ENCODE measurements at regions not wholly inside any gene's neighbourhood (a gene's known extent, or its start where the extent isn't known, plus 50 kb on each side); places are given as distances from the start of the nearest gene placed in this dataset.

DNA sequence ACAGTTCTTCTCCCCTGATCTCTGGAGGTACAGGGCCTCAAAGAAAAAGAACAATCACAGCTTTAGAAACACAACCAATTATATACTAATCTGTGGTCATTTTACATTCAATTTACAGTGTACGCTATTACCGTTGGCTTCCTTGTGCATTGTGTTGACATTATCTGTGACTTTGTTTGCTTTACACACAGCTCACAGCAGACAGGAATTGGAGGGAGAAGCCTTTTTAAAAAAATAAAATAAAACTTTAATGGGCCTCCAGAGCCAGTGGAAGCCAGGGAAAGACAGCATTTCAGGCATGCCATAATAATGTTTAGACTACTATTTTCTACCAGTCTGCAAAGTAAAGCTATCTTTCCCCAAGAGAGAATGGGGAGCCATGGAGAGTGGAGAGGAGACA lies 179.0 kb upstream of the ADO start:
- Histone ChIP-seq H3K27me3 (ENCODE audit: insufficient read depth, low read length) (no peaks in the 10 kb centered on the region), H2AFZ (ENCODE audit: low read length, unreplicated experiment) (no peak overlapping the region), H3K4me3 (ENCODE audit: low read depth, low read length) (no peak overlapping the region), H3K4me1 (ENCODE audit: control insufficient read depth, insufficient read depth, low read length, unreplicated experiment) (peaks cover 16% of the 10 kb centered on the region), H3K27ac (ENCODE audit: low read depth, low read length) (no peak overlapping the region), H3K79me2 (ENCODE audit: control insufficient read depth, insufficient read depth, low read length, unreplicated experiment) (no peaks in the 10 kb centered on the region), H3K36me3 (ENCODE audit: insufficient read depth, low read length) (no peaks in the 10 kb centered on the region)

DNA sequence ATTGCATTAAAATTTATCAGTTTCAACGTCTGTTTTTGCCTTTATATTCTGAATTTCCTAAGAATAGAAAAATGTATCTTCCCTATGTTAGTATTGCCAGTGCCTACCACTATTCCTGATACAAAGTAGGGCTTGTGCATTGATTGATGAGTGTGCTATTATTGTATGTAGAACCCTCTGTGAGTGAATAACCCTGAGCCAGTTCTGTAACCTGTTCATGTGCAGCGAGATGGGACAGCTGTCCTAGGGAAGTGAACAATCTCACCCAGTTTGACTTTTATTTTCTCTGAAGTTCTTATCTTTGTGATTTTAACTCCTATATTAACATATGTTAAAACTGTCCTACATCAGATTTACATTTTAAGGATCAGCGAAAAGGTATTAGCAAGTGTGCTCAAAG lies 178.4 kb upstream of the ADO start:
- Histone ChIP-seq H3K36me3 (ENCODE audit: insufficient read depth, low read length) (no peaks in the 10 kb centered on the region), H3K27me3 (ENCODE audit: insufficient read depth, low read length) (no peaks in the 10 kb centered on the region), H3K79me2 (ENCODE audit: control insufficient read depth, insufficient read depth, low read length, unreplicated experiment) (no peaks in the 10 kb centered on the region), H2AFZ (ENCODE audit: low read length, unreplicated experiment) (no peak overlapping the region), H3K27ac (ENCODE audit: low read depth, low read length) (no peak overlapping the region), H3K4me1 (ENCODE audit: control insufficient read depth, insufficient read depth, low read length, unreplicated experiment) (peaks cover 16% of the 10 kb centered on the region), H3K4me3 (ENCODE audit: low read depth, low read length) (no peak overlapping the region)

- no peaks in the 10 kb centered on the region for H3K27me3 ChIP-seq (ENCODE audit: insufficient read depth, low read length)
- peaks cover 16% of the 10 kb centered on the region for H3K4me1 ChIP-seq (ENCODE audit: control insufficient read depth, insufficient read depth, low read length, unreplicated experiment)
- H3K79me2 ChIP-seq (ENCODE audit: control insufficient read depth, insufficient read depth, low read length, unreplicated experiment): no peaks in the 10 kb centered on the region
- no peak overlapping the region for H2AFZ ChIP-seq (ENCODE audit: low read length, unreplicated experiment)
- H3K27ac ChIP-seq (ENCODE audit: low read depth, low read length): no peak overlapping the region
- H3K36me3 ChIP-seq (ENCODE audit: insufficient read depth, low read length): no peaks in the 10 kb centered on the region
- H3K4me3 ChIP-seq (ENCODE audit: low read depth, low read length): no peak overlapping the region
These were observed 177.7 kb upstream of the ADO start for GRCh38 chr10:62626817-62627216.

DNA sequence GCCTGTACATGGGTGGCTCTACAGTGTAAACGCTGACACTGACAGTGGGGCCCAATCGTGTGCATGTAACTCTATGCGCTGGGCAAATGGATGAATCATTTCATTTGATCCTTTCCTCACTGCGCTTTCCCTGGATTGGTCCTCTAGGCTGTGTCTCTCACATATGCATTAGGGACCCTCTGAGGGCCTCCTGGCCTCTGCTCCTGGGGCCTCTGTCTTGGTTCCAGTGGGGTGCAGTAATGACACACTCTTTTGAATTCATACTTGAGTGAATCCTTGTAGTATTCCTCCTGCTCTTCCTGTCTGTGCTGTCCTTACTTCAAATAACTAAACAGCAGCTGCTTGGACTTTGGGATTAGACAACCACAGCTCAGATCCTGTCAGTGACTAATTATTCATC lies 176.5 kb upstream of the ADO start:
- no peaks in the 10 kb centered on the region for H3K36me3 ChIP-seq (ENCODE audit: insufficient read depth, low read length)
- no peaks in the 10 kb centered on the region for H3K79me2 ChIP-seq (ENCODE audit: control insufficient read depth, insufficient read depth, low read length, unreplicated experiment)
- peaks cover 16% of the 10 kb centered on the region for H3K4me1 ChIP-seq (ENCODE audit: control insufficient read depth, insufficient read depth, low read length, unreplicated experiment)
- H3K27me3 ChIP-seq (ENCODE audit: insufficient read depth, low read length): no peaks in the 10 kb centered on the region
- H3K4me3 ChIP-seq (ENCODE audit: low read depth, low read length): no peak overlapping the region
- no peak overlapping the region for H3K27ac ChIP-seq (ENCODE audit: low read depth, low read length)
- H2AFZ ChIP-seq (ENCODE audit: low read length, unreplicated experiment): no peak overlapping the region

- Histone ChIP-seq H3K27ac (ENCODE audit: low read depth, low read length) (no peak overlapping the region), H3K27me3 (ENCODE audit: insufficient read depth, low read length) (no peaks in the 10 kb centered on the region), H3K79me2 (ENCODE audit: control insufficient read depth, insufficient read depth, low read length, unreplicated experiment) (no peaks in the 10 kb centered on the region), H3K4me1 (ENCODE audit: control insufficient read depth, insufficient read depth, low read length, unreplicated experiment) (peaks cover 11% of the 10 kb centered on the region), H3K4me3 (ENCODE audit: low read depth, low read length) (no peak overlapping the region), H2AFZ (ENCODE audit: low read length, unreplicated experiment) (no peak overlapping the region), H3K36me3 (ENCODE audit: insufficient read depth, low read length) (no peaks in the 10 kb centered on the region)
These were observed 173.3 kb upstream of the ADO start for GRCh38 chr10:62631241-62631640.

DNA sequence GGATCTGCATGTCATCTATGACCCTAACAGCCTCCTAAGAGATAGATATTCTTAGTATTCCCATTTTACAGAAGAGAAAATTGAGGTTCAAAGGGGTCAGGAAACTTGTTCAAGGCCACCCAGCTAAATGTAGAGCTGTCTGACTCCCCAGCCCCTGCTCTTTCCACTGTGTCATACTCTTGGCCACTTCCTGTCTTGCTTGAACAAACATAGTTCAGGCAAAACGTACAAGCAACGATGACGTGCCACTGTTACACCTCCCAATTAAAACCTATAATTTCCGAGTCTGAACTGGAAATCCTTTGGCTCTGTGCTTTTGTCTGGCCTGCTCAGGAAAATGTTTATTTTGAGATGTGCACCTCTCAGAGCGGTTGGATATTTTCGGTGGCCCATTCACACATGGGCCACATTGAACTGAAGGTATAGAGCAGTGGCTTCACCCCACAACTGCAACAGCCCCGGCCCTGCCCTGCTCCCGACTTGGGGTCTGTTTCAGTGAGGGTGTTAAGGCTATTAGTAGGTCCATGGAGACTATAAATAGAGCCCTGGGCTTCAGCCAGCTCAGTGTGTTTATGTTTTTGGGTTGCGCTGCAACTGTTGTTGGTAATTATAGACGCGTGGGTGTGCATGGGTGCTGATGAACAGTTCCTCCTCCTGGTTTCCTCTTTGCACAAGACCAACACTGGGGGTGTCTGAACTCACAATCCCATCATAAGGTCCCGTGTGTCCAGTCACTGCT lies 172.3 kb upstream of the ADO start:
- H3K4me1 ChIP-seq (ENCODE audit: control insufficient read depth, insufficient read depth, low read length, unreplicated experiment): peaks cover 8% of the 10 kb centered on the region
- H3K36me3 ChIP-seq (ENCODE audit: insufficient read depth, low read length): no peaks in the 10 kb centered on the region
- H3K27ac ChIP-seq (ENCODE audit: low read depth, low read length): no peak overlapping the region
- no peaks in the 10 kb centered on the region for H3K27me3 ChIP-seq (ENCODE audit: insufficient read depth, low read length)
- no peak overlapping the region for H3K4me3 ChIP-seq (ENCODE audit: low read depth, low read length)
- no peaks in the 10 kb centered on the region for H3K79me2 ChIP-seq (ENCODE audit: control insufficient read depth, insufficient read depth, low read length, unreplicated experiment)
- no peak overlapping the region for H2AFZ ChIP-seq (ENCODE audit: low read length, unreplicated experiment)

- Histone ChIP-seq H2AFZ (ENCODE audit: low read length, unreplicated experiment) (no peak overlapping the region), H3K27ac (ENCODE audit: low read depth, low read length) (no peak overlapping the region), H3K4me3 (ENCODE audit: low read depth, low read length) (no peak overlapping the region), H3K79me2 (ENCODE audit: control insufficient read depth, insufficient read depth, low read length, unreplicated experiment) (no peaks in the 10 kb centered on the region), H3K4me1 (ENCODE audit: control insufficient read depth, insufficient read depth, low read length, unreplicated experiment) (peaks cover 15% of the 10 kb centered on the region), H3K27me3 (ENCODE audit: insufficient read depth, low read length) (no peaks in the 10 kb centered on the region), H3K36me3 (ENCODE audit: insufficient read depth, low read length) (no peaks in the 10 kb centered on the region)
These were observed 170.5 kb upstream of the ADO start for GRCh38 chr10:62633976-62634375.

DNA sequence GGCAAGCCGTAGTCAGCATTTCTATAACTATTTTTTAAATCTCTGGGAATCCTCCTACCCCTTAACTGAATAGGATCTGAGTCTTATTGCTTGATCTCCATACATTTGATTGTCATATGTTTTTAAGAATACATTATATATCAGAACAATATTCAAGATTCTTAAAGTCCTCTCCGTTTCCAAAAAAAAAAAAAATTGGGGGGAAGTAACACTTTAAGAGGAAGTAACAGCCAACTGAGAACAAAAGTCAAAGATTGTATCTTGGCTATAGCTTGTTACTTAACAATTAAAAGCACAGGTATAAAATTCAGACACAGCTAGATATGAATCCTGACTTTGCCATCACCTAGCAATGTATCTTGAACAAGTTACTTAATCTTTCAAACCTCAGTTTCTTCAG lies 169.9 kb upstream of the ADO start:
- H3K4me3 ChIP-seq (ENCODE audit: low read depth, low read length): no peak overlapping the region
- H3K27ac ChIP-seq (ENCODE audit: low read depth, low read length): no peak overlapping the region
- no peak overlapping the region for H2AFZ ChIP-seq (ENCODE audit: low read length, unreplicated experiment)
- H3K36me3 ChIP-seq (ENCODE audit: insufficient read depth, low read length): no peaks in the 10 kb centered on the region
- H3K4me1 ChIP-seq (ENCODE audit: control insufficient read depth, insufficient read depth, low read length, unreplicated experiment): peaks cover 15% of the 10 kb centered on the region
- no peaks in the 10 kb centered on the region for H3K27me3 ChIP-seq (ENCODE audit: insufficient read depth, low read length)
- no peaks in the 10 kb centered on the region for H3K79me2 ChIP-seq (ENCODE audit: control insufficient read depth, insufficient read depth, low read length, unreplicated experiment)

DNA sequence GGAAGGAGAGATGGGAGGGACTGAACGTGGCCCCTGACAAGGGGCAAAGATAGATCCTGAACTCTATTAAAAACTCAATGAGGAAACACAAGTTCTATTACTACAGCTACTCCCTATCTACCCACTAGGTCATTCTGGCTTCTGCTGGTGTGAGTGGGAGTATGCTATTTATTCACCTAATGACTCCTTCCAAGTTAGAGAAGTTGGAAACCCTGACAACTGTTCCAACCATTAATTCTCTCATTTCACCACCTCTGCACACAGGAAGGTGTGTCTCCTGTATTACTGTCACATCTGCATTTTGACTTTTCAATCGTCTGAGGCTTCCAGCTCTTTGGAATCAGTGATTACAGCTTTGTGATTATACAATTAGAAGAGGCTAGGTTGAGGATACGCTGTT lies 169.4 kb upstream of the ADO start:
- no peaks in the 10 kb centered on the region for H3K79me2 ChIP-seq (ENCODE audit: control insufficient read depth, insufficient read depth, low read length, unreplicated experiment)
- H2AFZ ChIP-seq (ENCODE audit: low read length, unreplicated experiment): no peak overlapping the region
- H3K27me3 ChIP-seq (ENCODE audit: insufficient read depth, low read length): no peaks in the 10 kb centered on the region
- no peak overlapping the region for H3K27ac ChIP-seq (ENCODE audit: low read depth, low read length)
- no peak overlapping the region for H3K4me3 ChIP-seq (ENCODE audit: low read depth, low read length)
- no peaks in the 10 kb centered on the region for H3K36me3 ChIP-seq (ENCODE audit: insufficient read depth, low read length)
- H3K4me1 ChIP-seq (ENCODE audit: control insufficient read depth, insufficient read depth, low read length, unreplicated experiment): peaks cover 15% of the 10 kb centered on the region

- peaks cover 15% of the 10 kb centered on the region for H3K4me1 ChIP-seq (ENCODE audit: control insufficient read depth, insufficient read depth, low read length, unreplicated experiment)
- no peaks in the 10 kb centered on the region for H3K27me3 ChIP-seq (ENCODE audit: insufficient read depth, low read length)
- peak overlapping the region; percentile 65 for H3K4me3 ChIP-seq (ENCODE audit: low read depth, low read length)
- H3K79me2 ChIP-seq (ENCODE audit: control insufficient read depth, insufficient read depth, low read length, unreplicated experiment): no peaks in the 10 kb centered on the region
- H3K36me3 ChIP-seq (ENCODE audit: insufficient read depth, low read length): no peaks in the 10 kb centered on the region
- H2AFZ ChIP-seq (ENCODE audit: low read length, unreplicated experiment): peak overlapping the region; percentile 60
- H3K27ac ChIP-seq (ENCODE audit: low read depth, low read length): peak overlapping the region; percentile 76
These were observed 167.7 kb upstream of the ADO start for GRCh38 chr10:62636825-62637248.

DNA sequence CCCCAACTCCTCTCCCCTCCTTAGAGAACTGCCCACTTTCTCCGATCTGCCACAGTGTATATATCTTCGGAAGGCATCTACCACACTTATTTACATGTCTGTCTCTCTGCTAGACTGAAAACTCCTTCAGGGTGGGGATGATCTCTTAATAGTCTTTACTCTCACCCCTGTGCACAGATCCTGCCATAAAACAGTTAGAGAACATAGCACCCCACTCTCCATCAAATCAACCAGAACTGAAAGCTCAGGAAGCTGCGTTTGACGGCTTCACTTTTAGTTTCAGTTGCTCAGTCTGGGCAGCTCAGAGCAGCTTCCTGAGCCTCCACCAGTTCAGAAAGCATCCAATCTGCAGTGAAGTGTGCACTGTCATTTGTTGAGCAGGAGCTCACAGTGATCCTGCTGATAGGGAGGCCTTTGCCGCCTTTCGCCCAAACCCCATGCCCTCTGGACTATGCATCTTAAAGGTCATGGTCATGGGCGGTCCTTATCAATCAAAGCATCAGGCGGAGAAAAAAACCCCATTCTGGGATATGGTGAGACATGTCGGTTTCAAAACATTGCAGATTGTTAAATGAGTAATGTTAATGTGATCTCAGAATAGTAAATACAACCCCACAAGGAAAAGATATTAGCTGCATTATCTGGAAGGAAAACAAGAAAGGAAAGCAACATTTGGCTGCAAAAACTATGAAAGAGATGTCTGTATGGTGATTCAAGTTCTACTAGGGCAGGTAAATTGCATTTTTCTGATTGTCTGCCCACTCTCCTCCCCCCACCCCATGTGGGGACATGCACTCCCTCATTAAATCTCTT lies 167.1 kb upstream of the ADO start:
- peak overlapping the region; percentile 76 for H3K27ac ChIP-seq (ENCODE audit: low read depth, low read length)
- no peaks in the 10 kb centered on the region for H3K27me3 ChIP-seq (ENCODE audit: insufficient read depth, low read length)
- H3K4me3 ChIP-seq (ENCODE audit: low read depth, low read length): peak overlapping the region; percentile 65
- peak overlapping the region; percentile 60 for H2AFZ ChIP-seq (ENCODE audit: low read length, unreplicated experiment)
- no peaks in the 10 kb centered on the region for H3K36me3 ChIP-seq (ENCODE audit: insufficient read depth, low read length)
- peaks cover 15% of the 10 kb centered on the region for H3K4me1 ChIP-seq (ENCODE audit: control insufficient read depth, insufficient read depth, low read length, unreplicated experiment)
- H3K79me2 ChIP-seq (ENCODE audit: control insufficient read depth, insufficient read depth, low read length, unreplicated experiment): no peaks in the 10 kb centered on the region

All from ACC112 (cell line).